ENCODE measurements at regions not wholly inside any gene's neighbourhood (a gene's known extent, or its start where the extent isn't known, plus 50 kb on each side); places are given as distances from the start of the nearest gene placed in this dataset.

- no peak for DNase-seq (ENCODE audit: low read depth)
- H3K4me3 ChIP-seq (replicated peaks; ENCODE audit: low read depth, low read length): no peak overlapping the region
- TF ChIP-seq, protein P1, sequence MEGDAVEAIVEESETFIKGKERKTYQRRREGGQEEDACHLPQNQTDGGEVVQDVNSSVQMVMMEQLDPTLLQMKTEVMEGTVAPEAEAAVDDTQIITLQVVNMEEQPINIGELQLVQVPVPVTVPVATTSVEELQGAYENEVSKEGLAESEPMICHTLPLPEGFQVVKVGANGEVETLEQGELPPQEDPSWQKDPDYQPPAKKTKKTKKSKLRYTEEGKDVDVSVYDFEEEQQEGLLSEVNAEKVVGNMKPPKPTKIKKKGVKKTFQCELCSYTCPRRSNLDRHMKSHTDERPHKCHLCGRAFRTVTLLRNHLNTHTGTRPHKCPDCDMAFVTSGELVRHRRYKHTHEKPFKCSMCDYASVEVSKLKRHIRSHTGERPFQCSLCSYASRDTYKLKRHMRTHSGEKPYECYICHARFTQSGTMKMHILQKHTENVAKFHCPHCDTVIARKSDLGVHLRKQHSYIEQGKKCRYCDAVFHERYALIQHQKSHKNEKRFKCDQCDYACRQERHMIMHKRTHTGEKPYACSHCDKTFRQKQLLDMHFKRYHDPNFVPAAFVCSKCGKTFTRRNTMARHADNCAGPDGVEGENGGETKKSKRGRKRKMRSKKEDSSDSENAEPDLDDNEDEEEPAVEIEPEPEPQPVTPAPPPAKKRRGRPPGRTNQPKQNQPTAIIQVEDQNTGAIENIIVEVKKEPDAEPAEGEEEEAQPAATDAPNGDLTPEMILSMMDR (IDR thresholded peaks at IDR 0.05; ENCODE audit: low read length, missing control alignments): no peak
These were observed 62.1 kb upstream of the ADGRA1 start for GRCh38 chr10:133025558-133026090.

GRCh38 chr10:133024704-133025557 lies 62.8 kb upstream of the ADGRA1 start:
- H3K4me3 ChIP-seq (replicated peaks; ENCODE audit: low read depth, low read length): no peak overlapping the region
- TF ChIP-seq, protein P1 (IDR thresholded peaks at IDR 0.05; ENCODE audit: low read length, missing control alignments): no peak
- no peak for DNase-seq (ENCODE audit: low read depth)

DNA sequence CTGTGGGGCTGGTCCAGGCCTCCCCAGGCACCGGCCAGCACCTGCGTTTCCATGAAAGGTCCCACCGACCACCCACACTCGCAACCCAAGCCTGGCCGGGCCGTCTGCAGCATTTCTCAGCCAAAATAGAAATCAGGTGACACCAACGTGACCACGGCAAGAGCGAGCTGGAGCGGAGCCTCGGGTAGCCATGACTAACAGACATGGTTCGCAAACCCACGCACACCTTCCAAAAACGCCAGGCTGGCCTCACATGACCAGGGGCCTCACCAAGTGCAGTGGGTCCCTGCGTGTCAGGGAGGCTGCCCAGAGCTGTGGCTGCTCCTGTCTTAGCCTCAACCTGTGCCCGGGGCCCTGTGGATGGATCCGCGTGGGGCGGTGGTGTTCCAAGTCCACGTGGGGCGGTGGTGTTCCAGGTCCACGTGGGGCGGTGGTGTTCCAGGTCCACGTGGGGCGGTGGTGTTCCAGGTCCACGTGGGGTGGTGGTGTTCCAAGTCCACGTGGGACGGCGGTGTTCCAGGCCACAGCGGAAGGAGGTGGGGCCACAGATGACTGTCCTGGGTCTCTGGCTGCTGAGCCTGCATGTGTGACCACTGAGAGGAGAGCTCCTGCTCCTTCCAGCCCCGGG lies 64.4 kb upstream of the ADGRA1 start:
- no peak overlapping the region for H3K4me3 ChIP-seq (replicated peaks; ENCODE audit: low read depth, low read length)
- TF ChIP-seq, protein P1 (IDR thresholded peaks at IDR 0.05; ENCODE audit: low read length, missing control alignments): no peak
- DNase-seq (ENCODE audit: low read depth): no peak

DNA sequence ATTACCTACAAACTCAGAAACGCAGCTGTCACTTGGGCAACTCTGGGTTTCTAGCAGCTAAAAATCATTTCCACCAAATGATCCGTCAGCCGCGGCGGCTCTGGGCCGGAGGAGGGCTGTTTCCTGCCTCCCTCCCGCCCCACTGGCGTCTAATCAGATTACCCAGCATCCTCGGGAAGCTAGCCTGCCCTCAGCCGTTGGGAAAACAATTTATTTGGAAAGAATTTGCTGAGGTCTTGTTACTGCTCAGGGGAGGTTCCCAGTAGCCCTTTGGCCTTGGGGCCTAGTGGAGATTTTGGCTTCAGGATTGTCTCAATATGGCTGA lies 65.0 kb upstream of the ADGRA1 start:
- no peak overlapping the region for H3K4me3 ChIP-seq (replicated peaks; ENCODE audit: low read depth, low read length)
- peak; percentile 3 for DNase-seq (ENCODE audit: low read depth)

DNA sequence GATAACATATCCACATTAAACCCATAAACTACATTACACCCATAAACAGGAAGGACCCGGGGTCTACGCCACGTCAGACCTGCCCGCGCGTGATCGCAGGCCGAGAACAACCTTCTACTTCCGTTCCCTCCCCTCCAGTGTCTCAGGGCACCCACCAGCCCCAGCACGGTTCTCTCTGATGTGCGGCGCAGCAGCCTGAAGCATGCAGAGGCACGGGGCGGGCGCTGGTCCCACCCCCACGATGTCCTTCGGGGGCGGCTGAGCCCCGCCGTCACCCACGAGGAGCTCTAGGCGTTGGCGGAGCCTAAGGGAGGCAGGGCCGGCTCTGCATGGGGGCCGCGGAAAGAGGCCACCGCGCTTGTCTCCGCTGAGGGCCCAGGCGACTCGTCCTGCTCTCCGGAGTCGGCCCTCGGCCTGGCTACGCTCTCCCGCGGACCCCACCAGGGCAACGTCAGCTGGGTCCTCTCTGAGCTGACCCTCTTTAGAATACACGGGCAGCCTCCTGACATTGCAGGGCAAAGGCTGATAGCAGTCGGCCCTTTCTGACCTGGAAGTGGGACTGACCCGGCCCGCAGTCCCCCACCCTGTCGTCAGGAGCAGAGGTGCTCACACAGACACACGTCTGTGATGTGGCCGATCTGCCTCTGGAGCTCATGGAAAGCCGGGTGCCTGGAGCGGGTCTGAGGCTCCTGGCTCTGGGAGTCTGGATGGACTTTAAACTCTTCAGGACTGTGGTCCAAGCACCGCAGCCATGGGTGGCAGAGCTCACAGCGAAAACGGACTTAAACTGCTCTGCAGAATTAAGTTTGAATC lies 65.6 kb upstream of the ADGRA1 start:
- no peak for DNase-seq (ENCODE audit: low read depth)
- H3K4me3 ChIP-seq (replicated peaks; ENCODE audit: low read depth, low read length): no peak overlapping the region
- TF ChIP-seq, protein P1 (IDR thresholded peaks at IDR 0.05; ENCODE audit: low read length, missing control alignments): no peak

More for the DNA sequence above, 65.0 kb upstream of the ADGRA1 start:
- TF ChIP-seq, protein P1 (IDR thresholded peaks at IDR 0.05; ENCODE audit: low read length, missing control alignments): no peak

DNA sequence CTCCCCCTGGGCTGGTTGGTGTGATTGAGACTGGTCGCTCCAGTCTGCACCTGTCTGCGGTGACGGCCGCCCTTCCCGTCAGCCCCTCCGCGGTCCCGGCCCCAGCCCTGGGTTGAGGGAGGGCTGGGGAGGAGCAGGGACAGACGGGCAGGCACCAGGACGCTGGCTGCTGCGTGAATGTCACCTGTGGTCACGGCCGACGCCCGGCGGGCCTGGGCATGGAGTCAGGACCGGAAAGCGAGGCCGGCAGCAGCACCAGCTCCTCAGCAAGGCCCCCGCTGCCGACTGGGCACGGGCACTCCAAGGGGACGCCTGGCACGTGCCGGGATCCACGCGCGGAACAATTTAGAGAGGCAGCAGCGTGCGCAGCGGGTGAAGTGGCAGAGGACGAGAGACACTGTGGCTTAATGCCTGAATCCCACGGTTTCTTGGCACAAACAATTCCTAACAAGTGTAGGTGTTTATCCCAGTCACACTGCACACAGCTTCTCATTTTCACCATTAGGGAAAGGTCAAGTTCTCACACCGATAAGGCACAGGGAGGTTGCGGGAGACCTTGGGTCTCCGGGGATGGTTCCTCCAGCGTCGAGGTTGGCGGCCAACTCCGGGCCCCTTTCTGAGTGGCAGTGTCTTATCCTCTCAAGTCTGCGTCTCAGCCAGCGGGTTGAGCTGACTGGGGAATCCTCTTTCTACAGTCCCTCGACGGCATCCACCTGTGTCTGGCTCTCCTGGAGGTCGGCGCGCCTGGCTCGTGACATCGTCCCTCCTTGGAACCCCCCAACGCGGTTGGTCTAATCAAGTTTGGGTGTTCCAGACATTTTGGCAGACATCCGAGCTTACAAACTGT lies 66.4 kb upstream of the ADGRA1 start:
- TF ChIP-seq, protein P1 (IDR thresholded peaks at IDR 0.05; ENCODE audit: low read length, missing control alignments): no peak
- no peak for DNase-seq (ENCODE audit: low read depth)

More for the DNA sequence above, 66.4 kb upstream of the ADGRA1 start:
- no peak overlapping the region for H3K4me3 ChIP-seq (replicated peaks; ENCODE audit: low read depth, low read length)
